Neutrophil (primary cell): ENCODE measurements at regions not wholly inside any gene's neighbourhood (a gene's known extent, or its start where the extent isn't known, plus 50 kb on each side); places are given as distances from the start of the nearest gene placed in this dataset.

ENCODE experiments used
- H3K27ac ChIP-seq: fragments of 200-600 bp; sonication (generic); 2 replicates; pipeline ENCODE4 v1.5.1; 2016; ENCODE audit warnings: mild to moderate bottlenecking, moderate library complexity
- H3K27me3 ChIP-seq: fragments of 200-600 bp; sonication (generic); 2 replicates; pipeline ENCODE4 v1.6.0; 2016; ENCODE audit warnings: mild to moderate bottlenecking
- H3K36me3 ChIP-seq: fragments of 200-600 bp; sonication (generic); 2 replicates; pipeline ENCODE4 v1.5.1; 2017
- H3K4me1 ChIP-seq, 2 experiments: fragments of 200-600 bp in 1 of 2; sonication (generic) in 1 of 2; 1 replicate in 1 of 2; 2 replicates in 1 of 2; pipeline versions ENCODE4 v1.5.1 to v1.6.1; 2013 to 2016; ENCODE audit warnings: low read depth in 1 of 2, low read length in 1 of 2, mild to moderate bottlenecking in 1 of 2, moderate library complexity in 1 of 2; ENCODE audit not compliant: control insufficient read depth in 1 of 2, insufficient read depth in 1 of 2
- H3K4me3 ChIP-seq, 2 experiments: fragments of 200-600 bp in 1 of 2; sonication (generic) in 1 of 2; 1 replicate in 1 of 2; 2 replicates in 1 of 2; pipeline ENCODE4 v1.5.1; 2013 to 2016; ENCODE audit warnings: low read depth in 1 of 2, low read length in 1 of 2, mild to moderate bottlenecking in 1 of 2, moderate library complexity in 1 of 2
- H3K9me3 ChIP-seq: fragments of 200-600 bp; sonication (generic); 2 replicates; pipeline ENCODE4 v1.5.1; 2016
- CTCF ChIP-seq: fragments of 200-600 bp; sonication (generic); IDR thresholded peaks from 2 replicates; pipeline ENCODE4 v1.5.1; 2016; ENCODE audit warnings: antibody characterized with exemption

- Histone ChIP-seq H3K27me3 (no peaks in the 10 kb centered on the region), H3K4me3 (no peak overlapping the region), H3K36me3 (no peaks in the 10 kb centered on the region), H3K9me3 (no peaks in the 10 kb centered on the region), H3K27ac (no peak overlapping the region), H3K4me1 (peaks cover 30 to 60% of the 10 kb centered on the region in 2 experiments)
- TF ChIP-seq CTCF: no peak
Observed at GRCh38 chr12:81953541-81953940, 194.4 kb upstream of the PPFIA2 start.

GRCh38 chr12:81950871-81951270 is 191.7 kb upstream of the PPFIA2 start:
- Histone ChIP-seq H3K27ac (peak overlapping the region; percentile 84), H3K9me3 (no peaks in the 10 kb centered on the region), H3K4me1 (peaks cover 19 to 44% of the 10 kb centered on the region in 2 experiments), H3K36me3 (no peaks in the 10 kb centered on the region), H3K4me3 (no peak overlapping the region), H3K27me3 (no peaks in the 10 kb centered on the region)
- TF ChIP-seq CTCF: no peak

- H3K9me3 ChIP-seq: no peaks in the 10 kb centered on the region
- no peaks in the 10 kb centered on the region for H3K27me3 ChIP-seq
- no peaks in the 10 kb centered on the region for H3K36me3 ChIP-seq
- H3K4me3 ChIP-seq: peak overlapping the region in 1 of 2 experiments; percentile 51
- peak overlapping the region; percentile 84 for H3K27ac ChIP-seq
- peaks cover 15 to 48% of the 10 kb centered on the region in 2 experiments for H3K4me1 ChIP-seq
- TF ChIP-seq CTCF: no peak
Observed at GRCh38 chr12:81949841-81950308, 190.7 kb upstream of the PPFIA2 start.

- TF ChIP-seq CTCF: no peak
- Histone ChIP-seq H3K36me3 (no peaks in the 10 kb centered on the region), H3K4me1 (peaks cover 19 to 52% of the 10 kb centered on the region in 2 experiments), H3K9me3 (no peaks in the 10 kb centered on the region), H3K27me3 (no peaks in the 10 kb centered on the region), H3K27ac (peak overlapping the region; percentile 84), H3K4me3 (peak overlapping the region in 1 of 2 experiments; percentile 51)
Observed at GRCh38 chr12:81949416-81949815, 190.3 kb upstream of the PPFIA2 start.

GRCh38 chr12:81944886-81945285 is 185.7 kb upstream of the PPFIA2 start:
- peak overlapping the region; percentile 82 for H3K27ac ChIP-seq
- no peak overlapping the region for H3K4me3 ChIP-seq
- peaks cover 42 to 77% of the 10 kb centered on the region in 2 experiments for H3K4me1 ChIP-seq
- no peaks in the 10 kb centered on the region for H3K9me3 ChIP-seq
- no peak for TF ChIP-seq CTCF
- no peaks in the 10 kb centered on the region for H3K36me3 ChIP-seq
- no peaks in the 10 kb centered on the region for H3K27me3 ChIP-seq
